GM23338 (cell line): ENCODE measurements at regions not wholly inside any gene's neighbourhood (a gene's known extent, or its start where the extent isn't known, plus 50 kb on each side); places are given as distances from the start of the nearest gene placed in this dataset.

Source experiments
- ATAC-seq: fragments of 200-7000 bp; cut with Tn5 transposase; 3 replicates; pipeline ENCODE4 v1.9.1; 2020
- DNase-seq: peaks from one replicate; pipeline ENCODE4 v3.0.0-alpha.2; 2015; ENCODE audit warnings: low spot score
- H2AFZ ChIP-seq: fragments of 200-600 bp; sonication (generic); 2 replicates; pipeline ENCODE4 v1.8.0; 2016; ENCODE audit warnings: antibody characterized with exemption, mild to moderate bottlenecking, moderate library complexity
- H3F3A ChIP-seq: fragments of 200-600 bp; sonication (generic); replicated peaks from 2 replicates; pipeline ENCODE4 v1.8.0; 2017; ENCODE audit warnings: antibody characterized with exemption, mixed run types, low read depth
- H3K27ac ChIP-seq: fragments of 200-600 bp; sonication (generic); 2 replicates; pipeline ENCODE4 v1.6.1; 2016; ENCODE audit warnings: low read depth
- H3K27me3 ChIP-seq: fragments of 200-600 bp; sonication (generic); 2 replicates; pipeline ENCODE4 v1.8.0; 2016; ENCODE audit warnings: mild to moderate bottlenecking, mixed run types, moderate library complexity; ENCODE audit not compliant: insufficient read depth
- H3K36me3 ChIP-seq: fragments of 200-600 bp; sonication (generic); 2 replicates; pipeline ENCODE4 v1.8.0; 2016; ENCODE audit warnings: mild to moderate bottlenecking; ENCODE audit not compliant: insufficient read depth
- H3K4me1 ChIP-seq: fragments of 200-600 bp; sonication (generic); 2 replicates; pipeline ENCODE4 v1.8.0; 2016; ENCODE audit warnings: mild to moderate bottlenecking, moderate library complexity; ENCODE audit not compliant: insufficient read depth
- H3K4me2 ChIP-seq: fragments of 200-600 bp; sonication (generic); 2 replicates; pipeline ENCODE4 v1.7.1; 2017; ENCODE audit warnings: mixed run types
- H3K4me3 ChIP-seq: fragments of 200-600 bp; sonication (generic); 2 replicates; pipeline ENCODE4 v1.6.1; 2016; ENCODE audit warnings: mixed run types
- H3K79me2 ChIP-seq: fragments of 200-600 bp; sonication (generic); replicated peaks from 2 replicates; pipeline ENCODE4 v1.8.0; 2017; ENCODE audit warnings: mild to moderate bottlenecking; ENCODE audit not compliant: insufficient read depth
- H3K9me2 ChIP-seq: fragments of 200-600 bp; sonication (generic); 2 replicates; pipeline ENCODE4 v1.8.0; 2017; ENCODE audit not compliant: insufficient read depth
- H4K20me1 ChIP-seq: fragments of 200-600 bp; sonication (generic); replicated peaks from 2 replicates; pipeline ENCODE4 v1.8.0; 2017; ENCODE audit warnings: mild to moderate bottlenecking; ENCODE audit not compliant: insufficient read depth
- H3K27ac Mint-ChIP-seq: 2 replicates; pipeline ENCODE4 v1.8.0; 2020; ENCODE audit warnings: inconsistent platforms, mild to moderate bottlenecking, moderate library complexity, mixed read lengths
- H3K27me3 Mint-ChIP-seq: 3 replicates; pipeline ENCODE4 v1.8.0; 2022; ENCODE audit warnings: low read depth, mild to moderate bottlenecking, moderate library complexity, mixed read lengths, inconsistent platforms; ENCODE audit not compliant: insufficient read depth, poor library complexity
- H3K36me3 Mint-ChIP-seq: 3 replicates; pipeline ENCODE4 v1.8.0; 2021; ENCODE audit warnings: low read depth, mild to moderate bottlenecking, inconsistent platforms, moderate library complexity, mixed read lengths
- H3K4me1 Mint-ChIP-seq: 3 replicates; pipeline ENCODE4 v1.8.0; 2020; ENCODE audit warnings: mild to moderate bottlenecking, inconsistent platforms, mixed read lengths
- H3K4me3 Mint-ChIP-seq: 3 replicates; pipeline ENCODE4 v1.8.0; 2021; ENCODE audit warnings: moderate library complexity, mild to moderate bottlenecking, inconsistent platforms, mixed read lengths
- H3K9me3 Mint-ChIP-seq: 3 replicates; pipeline ENCODE4 v1.8.0; 2020; ENCODE audit warnings: moderate library complexity, mild to moderate bottlenecking, inconsistent platforms, mixed read lengths
- CREB1 ChIP-seq: fragments of 250-450 bp; sonication (Bioruptor Pico); IDR thresholded peaks from 2 replicates; pipeline ENCODE4 v1.5.0; 2020; ENCODE audit warnings: low read depth, mild to moderate bottlenecking, moderate library complexity
- EZH2 ChIP-seq: fragments of 200-600 bp; sonication (generic); IDR thresholded peaks from one replicate; pipeline ENCODE4 v1.8.0; 2017; ENCODE audit warnings: antibody characterized with exemption, mild to moderate bottlenecking, low read depth; ENCODE audit not compliant: unreplicated experiment
- EZH2phosphoT487 ChIP-seq: fragments of 200-600 bp; sonication (generic); IDR thresholded peaks from one replicate; pipeline ENCODE4 v1.8.1; 2018; ENCODE audit warnings: antibody characterized with exemption; ENCODE audit not compliant: unreplicated experiment
- JUNB ChIP-seq: IDR thresholded peaks from one replicate; pipeline ENCODE4 v1.6.1; 2016; ENCODE audit warnings: antibody characterized with exemption; ENCODE audit not compliant: unreplicated experiment
- NANOG ChIP-seq: IDR thresholded peaks from 2 replicates; pipeline ENCODE4 v1.6.1; 2016; ENCODE audit warnings: antibody characterized with exemption, borderline replicate concordance
- POLR2AphosphoS5 ChIP-seq: IDR thresholded peaks from 2 replicates; pipeline ENCODE4 v1.6.1; 2016; ENCODE audit warnings: antibody characterized with exemption, low read depth
- STAT1 ChIP-seq: IDR thresholded peaks from one replicate; pipeline ENCODE4 v1.6.1; 2016; ENCODE audit warnings: antibody characterized with exemption; ENCODE audit not compliant: unreplicated experiment
- ZNF114 ChIP-seq: fragments of 250-450 bp; sonication (Bioruptor Pico); IDR thresholded peaks from 2 replicates; pipeline ENCODE4 v1.5.0; 2020; ENCODE audit warnings: mild to moderate bottlenecking, moderate library complexity
- ZNF331 ChIP-seq: fragments of 250-450 bp; sonication (Bioruptor Pico); IDR thresholded peaks from 2 replicates; pipeline ENCODE4 v1.5.0; 2020; ENCODE audit warnings: low read depth, mild to moderate bottlenecking, moderate library complexity
- TF ChIP-seq, protein P1 (sequence below): fragments of 250-450 bp; sonication (Bioruptor Pico); IDR thresholded peaks from 2 replicates; pipeline ENCODE4 v1.5.0; 2020; ENCODE audit warnings: mild to moderate bottlenecking, moderate library complexity
- TF ChIP-seq, protein P2 (sequence below), 2 experiments: fragments of 200-600 bp in 1 of 2; sonication (generic) in 1 of 2; conservative IDR thresholded peaks; 2 replicates each; pipeline versions ENCODE4 v1.5.1 to v1.6.1; 2016 to 2017; ENCODE audit warnings: antibody characterized with exemption in 2 of 2, low read depth in 2 of 2, mild to moderate bottlenecking in 2 of 2, moderate library complexity in 1 of 2
- TF ChIP-seq, protein P3 (sequence below): IDR thresholded peaks from one replicate; pipeline ENCODE4 v1.6.1; 2018; ENCODE audit warnings: antibody characterized with exemption; ENCODE audit not compliant: unreplicated experiment
- TF ChIP-seq, protein P4 (sequence below): IDR thresholded peaks from 2 replicates; pipeline ENCODE4 v1.6.1; 2016; ENCODE audit warnings: antibody characterized with exemption

DNA sequence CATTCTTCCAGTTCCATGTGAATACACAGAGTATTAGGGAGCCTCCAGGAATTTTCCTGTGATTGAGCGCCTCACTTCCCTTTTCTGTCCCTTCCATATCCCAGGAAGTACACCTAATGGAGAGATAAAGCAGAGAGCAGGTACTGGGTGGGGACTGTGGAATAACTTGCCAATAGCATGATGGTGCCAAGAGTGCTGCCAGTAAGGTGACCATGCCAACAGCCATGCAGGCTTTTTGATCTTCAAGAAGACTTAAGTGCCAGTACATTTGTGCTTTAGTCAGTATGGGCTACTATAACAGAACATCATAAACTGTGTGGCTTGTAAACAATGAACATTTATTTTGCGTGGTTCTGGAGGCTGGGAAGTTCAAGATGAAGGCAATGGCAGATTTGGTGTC, 160.2 kb upstream of the RIMS1 start:
- Mint-ChIP-seq H3K4me1 (peaks cover 2% of the 10 kb centered on the region; the same call in 1 of the 3 replicates), H3K27ac (no peak overlapping the region), H3K36me3 (no peaks in the 10 kb centered on the region), H3K4me3 (no peak overlapping the region), H3K9me3 (no peaks in the 10 kb centered on the region), H3K27me3 (peaks cover 2% of the 10 kb centered on the region)
- Histone ChIP-seq H3K27ac (no peak overlapping the region), H4K20me1 (no peaks in the 10 kb centered on the region), H3F3A (no peaks in the 10 kb centered on the region), H3K4me2 (no peak overlapping the region), H3K79me2 (no peaks in the 10 kb centered on the region), H3K9me2 (no peaks in the 10 kb centered on the region), H3K4me1 (peaks cover 3% of the 10 kb centered on the region; the same call in 1 of the 2 replicates), H3K4me3 (no peak overlapping the region), H3K27me3 (no peaks in the 10 kb centered on the region), H3K36me3 (no peaks in the 10 kb centered on the region), H2AFZ (no peak overlapping the region)
- ATAC-seq (no peak), DNase-seq (no peak)
- TF ChIP-seq CREB1 (no peak), NANOG (no peak), STAT1 (no peak), JUNB (no peak), ZNF114 (CRISPR knock-in tag) (no peak), EZH2phosphoT487 (no peak), POLR2AphosphoS5 (no peak), EZH2 (no peak), ZNF331 (CRISPR knock-in tag) (no peak)
- TF ChIP-seq, protein P1, sequence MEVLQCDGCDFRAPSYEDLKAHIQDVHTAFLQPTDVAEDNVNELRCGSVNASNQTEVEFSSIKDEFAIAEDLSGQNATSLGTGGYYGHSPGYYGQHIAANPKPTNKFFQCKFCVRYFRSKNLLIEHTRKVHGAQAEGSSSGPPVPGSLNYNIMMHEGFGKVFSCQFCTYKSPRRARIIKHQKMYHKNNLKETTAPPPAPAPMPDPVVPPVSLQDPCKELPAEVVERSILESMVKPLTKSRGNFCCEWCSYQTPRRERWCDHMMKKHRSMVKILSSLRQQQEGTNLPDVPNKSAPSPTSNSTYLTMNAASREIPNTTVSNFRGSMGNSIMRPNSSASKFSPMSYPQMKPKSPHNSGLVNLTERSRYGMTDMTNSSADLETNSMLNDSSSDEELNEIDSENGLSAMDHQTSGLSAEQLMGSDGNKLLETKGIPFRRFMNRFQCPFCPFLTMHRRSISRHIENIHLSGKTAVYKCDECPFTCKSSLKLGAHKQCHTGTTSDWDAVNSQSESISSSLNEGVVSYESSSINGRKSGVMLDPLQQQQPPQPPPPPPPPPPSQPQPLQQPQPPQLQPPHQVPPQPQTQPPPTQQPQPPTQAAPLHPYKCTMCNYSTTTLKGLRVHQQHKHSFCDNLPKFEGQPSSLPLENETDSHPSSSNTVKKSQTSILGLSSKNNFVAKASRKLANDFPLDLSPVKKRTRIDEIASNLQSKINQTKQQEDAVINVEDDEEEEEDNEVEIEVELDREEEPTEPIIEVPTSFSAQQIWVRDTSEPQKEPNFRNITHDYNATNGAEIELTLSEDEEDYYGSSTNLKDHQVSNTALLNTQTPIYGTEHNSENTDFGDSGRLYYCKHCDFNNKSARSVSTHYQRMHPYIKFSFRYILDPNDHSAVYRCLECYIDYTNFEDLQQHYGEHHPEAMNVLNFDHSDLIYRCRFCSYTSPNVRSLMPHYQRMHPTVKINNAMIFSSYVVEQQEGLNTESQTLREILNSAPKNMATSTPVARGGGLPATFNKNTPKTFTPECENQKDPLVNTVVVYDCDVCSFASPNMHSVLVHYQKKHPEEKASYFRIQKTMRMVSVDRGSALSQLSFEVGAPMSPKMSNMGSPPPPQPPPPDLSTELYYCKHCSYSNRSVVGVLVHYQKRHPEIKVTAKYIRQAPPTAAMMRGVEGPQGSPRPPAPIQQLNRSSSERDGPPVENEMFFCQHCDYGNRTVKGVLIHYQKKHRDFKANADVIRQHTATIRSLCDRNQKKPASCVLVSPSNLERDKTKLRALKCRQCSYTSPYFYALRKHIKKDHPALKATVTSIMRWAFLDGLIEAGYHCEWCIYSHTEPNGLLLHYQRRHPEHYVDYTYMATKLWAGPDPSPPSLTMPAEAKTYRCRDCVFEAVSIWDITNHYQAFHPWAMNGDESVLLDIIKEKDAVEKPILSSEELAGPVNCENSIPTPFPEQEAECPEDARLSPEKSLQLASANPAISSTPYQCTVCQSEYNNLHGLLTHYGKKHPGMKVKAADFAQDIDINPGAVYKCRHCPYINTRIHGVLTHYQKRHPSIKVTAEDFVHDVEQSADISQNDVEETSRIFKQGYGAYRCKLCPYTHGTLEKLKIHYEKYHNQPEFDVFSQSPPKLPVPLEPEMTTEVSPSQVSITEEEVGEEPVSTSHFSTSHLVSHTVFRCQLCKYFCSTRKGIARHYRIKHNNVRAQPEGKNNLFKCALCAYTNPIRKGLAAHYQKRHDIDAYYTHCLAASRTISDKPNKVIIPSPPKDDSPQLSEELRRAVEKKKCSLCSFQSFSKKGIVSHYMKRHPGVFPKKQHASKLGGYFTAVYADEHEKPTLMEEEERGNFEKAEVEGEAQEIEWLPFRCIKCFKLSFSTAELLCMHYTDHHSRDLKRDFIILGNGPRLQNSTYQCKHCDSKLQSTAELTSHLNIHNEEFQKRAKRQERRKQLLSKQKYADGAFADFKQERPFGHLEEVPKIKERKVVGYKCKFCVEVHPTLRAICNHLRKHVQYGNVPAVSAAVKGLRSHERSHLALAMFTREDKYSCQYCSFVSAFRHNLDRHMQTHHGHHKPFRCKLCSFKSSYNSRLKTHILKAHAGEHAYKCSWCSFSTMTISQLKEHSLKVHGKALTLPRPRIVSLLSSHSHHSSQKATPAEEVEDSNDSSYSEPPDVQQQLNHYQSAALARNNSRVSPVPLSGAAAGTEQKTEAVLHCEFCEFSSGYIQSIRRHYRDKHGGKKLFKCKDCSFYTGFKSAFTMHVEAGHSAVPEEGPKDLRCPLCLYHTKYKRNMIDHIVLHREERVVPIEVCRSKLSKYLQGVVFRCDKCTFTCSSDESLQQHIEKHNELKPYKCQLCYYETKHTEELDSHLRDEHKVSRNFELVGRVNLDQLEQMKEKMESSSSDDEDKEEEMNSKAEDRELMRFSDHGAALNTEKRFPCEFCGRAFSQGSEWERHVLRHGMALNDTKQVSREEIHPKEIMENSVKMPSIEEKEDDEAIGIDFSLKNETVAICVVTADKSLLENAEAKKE (CRISPR knock-in tag), result no peak
- TF ChIP-seq, protein P2, sequence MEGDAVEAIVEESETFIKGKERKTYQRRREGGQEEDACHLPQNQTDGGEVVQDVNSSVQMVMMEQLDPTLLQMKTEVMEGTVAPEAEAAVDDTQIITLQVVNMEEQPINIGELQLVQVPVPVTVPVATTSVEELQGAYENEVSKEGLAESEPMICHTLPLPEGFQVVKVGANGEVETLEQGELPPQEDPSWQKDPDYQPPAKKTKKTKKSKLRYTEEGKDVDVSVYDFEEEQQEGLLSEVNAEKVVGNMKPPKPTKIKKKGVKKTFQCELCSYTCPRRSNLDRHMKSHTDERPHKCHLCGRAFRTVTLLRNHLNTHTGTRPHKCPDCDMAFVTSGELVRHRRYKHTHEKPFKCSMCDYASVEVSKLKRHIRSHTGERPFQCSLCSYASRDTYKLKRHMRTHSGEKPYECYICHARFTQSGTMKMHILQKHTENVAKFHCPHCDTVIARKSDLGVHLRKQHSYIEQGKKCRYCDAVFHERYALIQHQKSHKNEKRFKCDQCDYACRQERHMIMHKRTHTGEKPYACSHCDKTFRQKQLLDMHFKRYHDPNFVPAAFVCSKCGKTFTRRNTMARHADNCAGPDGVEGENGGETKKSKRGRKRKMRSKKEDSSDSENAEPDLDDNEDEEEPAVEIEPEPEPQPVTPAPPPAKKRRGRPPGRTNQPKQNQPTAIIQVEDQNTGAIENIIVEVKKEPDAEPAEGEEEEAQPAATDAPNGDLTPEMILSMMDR (conservative IDR thresholded peaks at IDR 0.05; ENCODE audit: low read depth in 2 of 2), result no peak
- TF ChIP-seq, protein P3, sequence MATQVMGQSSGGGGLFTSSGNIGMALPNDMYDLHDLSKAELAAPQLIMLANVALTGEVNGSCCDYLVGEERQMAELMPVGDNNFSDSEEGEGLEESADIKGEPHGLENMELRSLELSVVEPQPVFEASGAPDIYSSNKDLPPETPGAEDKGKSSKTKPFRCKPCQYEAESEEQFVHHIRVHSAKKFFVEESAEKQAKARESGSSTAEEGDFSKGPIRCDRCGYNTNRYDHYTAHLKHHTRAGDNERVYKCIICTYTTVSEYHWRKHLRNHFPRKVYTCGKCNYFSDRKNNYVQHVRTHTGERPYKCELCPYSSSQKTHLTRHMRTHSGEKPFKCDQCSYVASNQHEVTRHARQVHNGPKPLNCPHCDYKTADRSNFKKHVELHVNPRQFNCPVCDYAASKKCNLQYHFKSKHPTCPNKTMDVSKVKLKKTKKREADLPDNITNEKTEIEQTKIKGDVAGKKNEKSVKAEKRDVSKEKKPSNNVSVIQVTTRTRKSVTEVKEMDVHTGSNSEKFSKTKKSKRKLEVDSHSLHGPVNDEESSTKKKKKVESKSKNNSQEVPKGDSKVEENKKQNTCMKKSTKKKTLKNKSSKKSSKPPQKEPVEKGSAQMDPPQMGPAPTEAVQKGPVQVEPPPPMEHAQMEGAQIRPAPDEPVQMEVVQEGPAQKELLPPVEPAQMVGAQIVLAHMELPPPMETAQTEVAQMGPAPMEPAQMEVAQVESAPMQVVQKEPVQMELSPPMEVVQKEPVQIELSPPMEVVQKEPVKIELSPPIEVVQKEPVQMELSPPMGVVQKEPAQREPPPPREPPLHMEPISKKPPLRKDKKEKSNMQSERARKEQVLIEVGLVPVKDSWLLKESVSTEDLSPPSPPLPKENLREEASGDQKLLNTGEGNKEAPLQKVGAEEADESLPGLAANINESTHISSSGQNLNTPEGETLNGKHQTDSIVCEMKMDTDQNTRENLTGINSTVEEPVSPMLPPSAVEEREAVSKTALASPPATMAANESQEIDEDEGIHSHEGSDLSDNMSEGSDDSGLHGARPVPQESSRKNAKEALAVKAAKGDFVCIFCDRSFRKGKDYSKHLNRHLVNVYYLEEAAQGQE, result no peak
- TF ChIP-seq, protein P4, sequence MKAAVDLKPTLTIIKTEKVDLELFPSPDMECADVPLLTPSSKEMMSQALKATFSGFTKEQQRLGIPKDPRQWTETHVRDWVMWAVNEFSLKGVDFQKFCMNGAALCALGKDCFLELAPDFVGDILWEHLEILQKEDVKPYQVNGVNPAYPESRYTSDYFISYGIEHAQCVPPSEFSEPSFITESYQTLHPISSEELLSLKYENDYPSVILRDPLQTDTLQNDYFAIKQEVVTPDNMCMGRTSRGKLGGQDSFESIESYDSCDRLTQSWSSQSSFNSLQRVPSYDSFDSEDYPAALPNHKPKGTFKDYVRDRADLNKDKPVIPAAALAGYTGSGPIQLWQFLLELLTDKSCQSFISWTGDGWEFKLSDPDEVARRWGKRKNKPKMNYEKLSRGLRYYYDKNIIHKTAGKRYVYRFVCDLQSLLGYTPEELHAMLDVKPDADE, result no peak
